Activated naive CD4-positive, alpha-beta T cell treated with anti-CD3 and anti-CD28 coated beads, Interleukin-2, amount 50 U/mL, for 24 hours (primary cell): ENCODE measurements at regions not wholly inside any gene's neighbourhood (a gene's known extent, or its start where the extent isn't known, plus 50 kb on each side); places are given as distances from the start of the nearest gene placed in this dataset.

Source experiments
- H3K27ac Mint-ChIP-seq: one replicate; pipeline ENCODE4 v1.8.0; 2021; ENCODE audit warnings: mild to moderate bottlenecking, mixed read lengths
- H3K27me3 Mint-ChIP-seq: one replicate; pipeline ENCODE4 v1.8.0; 2021; ENCODE audit warnings: mixed read lengths
- H3K36me3 Mint-ChIP-seq: one replicate; pipeline ENCODE4 v1.8.0; 2021; ENCODE audit warnings: mixed read lengths
- H3K4me1 Mint-ChIP-seq: one replicate; pipeline ENCODE4 v1.8.0; 2021; ENCODE audit warnings: mixed read lengths
- H3K4me3 Mint-ChIP-seq: one replicate; pipeline ENCODE4 v1.8.0; 2021; ENCODE audit warnings: mild to moderate bottlenecking, mixed read lengths
- H3K9me3 Mint-ChIP-seq: one replicate; pipeline ENCODE4 v1.8.0; 2021; ENCODE audit warnings: mixed read lengths

GRCh38 chr22:47724030-47724429, 961.6 kb downstream of the TBC1D22A start:
- Mint-ChIP-seq H3K27ac (no peak overlapping the region), H3K4me3 (no peak overlapping the region), H3K36me3 (no peaks in the 10 kb centered on the region), H3K9me3 (no peaks in the 10 kb centered on the region), H3K4me1 (no peaks in the 10 kb centered on the region), H3K27me3 (peaks cover 10% of the 10 kb centered on the region)

GRCh38 chr22:47718337-47718736, 955.9 kb downstream of the TBC1D22A start:
- no peak overlapping the region for H3K27ac Mint-ChIP-seq
- no peaks in the 10 kb centered on the region for H3K36me3 Mint-ChIP-seq
- peaks cover 10% of the 10 kb centered on the region for H3K27me3 Mint-ChIP-seq
- H3K9me3 Mint-ChIP-seq: no peaks in the 10 kb centered on the region
- no peaks in the 10 kb centered on the region for H3K4me1 Mint-ChIP-seq
- no peak overlapping the region for H3K4me3 Mint-ChIP-seq

GRCh38 chr22:47716890-47717615, 954.6 kb downstream of the TBC1D22A start:
- peaks cover 12% of the 10 kb centered on the region for H3K27me3 Mint-ChIP-seq
- no peak overlapping the region for H3K4me3 Mint-ChIP-seq

GRCh38 chr22:47715866-47716578, 953.6 kb downstream of the TBC1D22A start:
- Mint-ChIP-seq H3K4me3 (no peak overlapping the region), H3K27ac (no peak overlapping the region), H3K36me3 (no peaks in the 10 kb centered on the region), H3K27me3 (peaks cover 12% of the 10 kb centered on the region), H3K4me1 (no peaks in the 10 kb centered on the region), H3K9me3 (no peaks in the 10 kb centered on the region)

More at GRCh38 chr22:47716890-47717615, 954.6 kb downstream of the TBC1D22A start:
- Mint-ChIP-seq H3K4me1 (no peaks in the 10 kb centered on the region), H3K27ac (no peak overlapping the region), H3K36me3 (no peaks in the 10 kb centered on the region), H3K9me3 (no peaks in the 10 kb centered on the region)

GRCh38 chr22:47713941-47714340, 951.5 kb downstream of the TBC1D22A start:
- no peaks in the 10 kb centered on the region for H3K36me3 Mint-ChIP-seq
- H3K4me1 Mint-ChIP-seq: no peaks in the 10 kb centered on the region
- H3K27ac Mint-ChIP-seq: no peak overlapping the region

GRCh38 chr22:47710135-47710534, 947.7 kb downstream of the TBC1D22A start:
- Mint-ChIP-seq H3K4me3 (no peak overlapping the region), H3K36me3 (no peaks in the 10 kb centered on the region), H3K27me3 (peaks cover 6% of the 10 kb centered on the region), H3K9me3 (no peaks in the 10 kb centered on the region), H3K27ac (no peak overlapping the region), H3K4me1 (no peaks in the 10 kb centered on the region)

More at GRCh38 chr22:47713941-47714340, 951.5 kb downstream of the TBC1D22A start:
- no peaks in the 10 kb centered on the region for H3K9me3 Mint-ChIP-seq
- no peak overlapping the region for H3K4me3 Mint-ChIP-seq
- H3K27me3 Mint-ChIP-seq: peaks cover 11% of the 10 kb centered on the region

GRCh38 chr22:47705350-47705749, 942.9 kb downstream of the TBC1D22A start:
- Mint-ChIP-seq H3K4me3 (no peak overlapping the region), H3K27ac (no peak overlapping the region), H3K27me3 (peaks cover 2% of the 10 kb centered on the region), H3K9me3 (no peaks in the 10 kb centered on the region), H3K4me1 (no peaks in the 10 kb centered on the region), H3K36me3 (no peaks in the 10 kb centered on the region)

GRCh38 chr22:47698906-47699305, 936.5 kb downstream of the TBC1D22A start:
- H3K9me3 Mint-ChIP-seq: no peaks in the 10 kb centered on the region

GRCh38 chr22:47697861-47698260, 935.4 kb downstream of the TBC1D22A start:
- Mint-ChIP-seq H3K36me3 (no peaks in the 10 kb centered on the region), H3K27me3 (peaks cover 3% of the 10 kb centered on the region), H3K9me3 (no peaks in the 10 kb centered on the region), H3K27ac (no peak overlapping the region), H3K4me3 (no peak overlapping the region), H3K4me1 (no peaks in the 10 kb centered on the region)

More at GRCh38 chr22:47698906-47699305, 936.5 kb downstream of the TBC1D22A start:
- H3K27me3 Mint-ChIP-seq: peaks cover 3% of the 10 kb centered on the region
- no peak overlapping the region for H3K27ac Mint-ChIP-seq
- no peak overlapping the region for H3K4me3 Mint-ChIP-seq
- no peaks in the 10 kb centered on the region for H3K4me1 Mint-ChIP-seq
- H3K36me3 Mint-ChIP-seq: no peaks in the 10 kb centered on the region

- H3K4me3 Mint-ChIP-seq: no peak overlapping the region
- H3K36me3 Mint-ChIP-seq: no peaks in the 10 kb centered on the region
- no peak overlapping the region for H3K27ac Mint-ChIP-seq
- H3K27me3 Mint-ChIP-seq: peaks cover 3% of the 10 kb centered on the region
- no peaks in the 10 kb centered on the region for H3K9me3 Mint-ChIP-seq
- no peaks in the 10 kb centered on the region for H3K4me1 Mint-ChIP-seq
These were observed 934.3 kb downstream of the TBC1D22A start for GRCh38 chr22:47696776-47697175.

GRCh38 chr22:47695176-47695575, 932.7 kb downstream of the TBC1D22A start:
- Mint-ChIP-seq H3K4me1 (no peaks in the 10 kb centered on the region), H3K4me3 (no peak overlapping the region), H3K9me3 (no peaks in the 10 kb centered on the region), H3K27me3 (peaks cover 3% of the 10 kb centered on the region), H3K36me3 (no peaks in the 10 kb centered on the region), H3K27ac (no peak overlapping the region)

GRCh38 chr22:47694536-47695130, 932.2 kb downstream of the TBC1D22A start:
- Mint-ChIP-seq H3K27ac (no peak overlapping the region), H3K9me3 (no peaks in the 10 kb centered on the region), H3K27me3 (peaks cover 3% of the 10 kb centered on the region), H3K4me3 (no peak overlapping the region), H3K36me3 (no peaks in the 10 kb centered on the region), H3K4me1 (no peaks in the 10 kb centered on the region)

GRCh38 chr22:47693606-47694005, 931.2 kb downstream of the TBC1D22A start:
- Mint-ChIP-seq H3K27me3 (peaks cover 3% of the 10 kb centered on the region), H3K27ac (no peak overlapping the region), H3K4me3 (no peak overlapping the region), H3K36me3 (no peaks in the 10 kb centered on the region), H3K9me3 (no peaks in the 10 kb centered on the region), H3K4me1 (no peaks in the 10 kb centered on the region)

- H3K9me3 Mint-ChIP-seq: no peaks in the 10 kb centered on the region
- no peak overlapping the region for H3K27ac Mint-ChIP-seq
- H3K4me3 Mint-ChIP-seq: no peak overlapping the region
- H3K4me1 Mint-ChIP-seq: no peaks in the 10 kb centered on the region
- H3K36me3 Mint-ChIP-seq: no peaks in the 10 kb centered on the region
- H3K27me3 Mint-ChIP-seq: peaks cover 2% of the 10 kb centered on the region
These were observed 930.4 kb downstream of the TBC1D22A start for GRCh38 chr22:47692811-47693210.

- Mint-ChIP-seq H3K36me3 (no peaks in the 10 kb centered on the region), H3K4me3 (no peak overlapping the region), H3K27me3 (peaks cover 1% of the 10 kb centered on the region)
These were observed 928.9 kb downstream of the TBC1D22A start for GRCh38 chr22:47691152-47691895.

More at GRCh38 chr22:47691152-47691895, 928.9 kb downstream of the TBC1D22A start:
- Mint-ChIP-seq H3K9me3 (no peaks in the 10 kb centered on the region), H3K4me1 (no peaks in the 10 kb centered on the region), H3K27ac (no peak overlapping the region)
